HG03520 (cell line): ENCODE measurements at regions not wholly inside any gene's neighbourhood (a gene's known extent, or its start where the extent isn't known, plus 50 kb on each side); places are given as distances from the start of the nearest gene placed in this dataset.
"Not testable (repeated sequence)": the region's sequence is repeated elsewhere in the genome, so short reads cannot be mapped to it uniquely, and the experiment has no call there.

ENCODE experiments used
- ATAC-seq: cut with Tn5 transposase; IDR thresholded peaks from one replicate; pipeline ENCODE4 v1.9.1; 2021; ENCODE audit warnings: mild to moderate bottlenecking, moderate library complexity; ENCODE audit not compliant: unreplicated experiment

DNA sequence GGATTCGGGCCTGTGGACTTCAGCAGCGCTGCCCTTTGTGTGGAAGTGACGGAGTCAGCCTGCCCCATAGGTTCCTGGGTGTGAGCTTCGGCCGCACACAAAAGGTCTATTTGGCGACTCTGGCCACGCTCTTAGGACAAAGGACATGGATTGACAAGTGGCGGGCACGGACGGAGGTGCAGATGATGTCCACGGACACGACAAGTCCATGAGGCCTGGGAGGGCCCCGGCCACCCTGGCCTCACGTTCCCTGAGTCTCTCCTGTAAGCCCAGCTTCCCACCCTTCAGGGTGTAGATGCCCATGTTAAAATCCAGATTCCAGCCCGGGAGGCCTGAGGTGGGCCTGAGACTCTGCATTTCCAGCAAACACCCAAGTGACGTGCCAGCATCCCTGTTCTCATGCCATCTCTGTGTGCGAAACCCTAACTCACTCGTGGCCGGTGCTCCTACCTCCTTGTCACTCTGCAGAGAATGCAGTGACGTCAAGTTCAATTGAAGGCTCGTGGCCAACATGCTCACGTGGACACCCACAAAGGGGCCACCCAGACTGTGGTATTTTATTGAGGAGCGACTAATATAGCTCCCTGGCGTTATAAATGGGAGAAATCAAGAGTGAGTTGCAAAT lies 111.7 kb downstream of the RTP5 start:
- no peak for ATAC-seq

DNA sequence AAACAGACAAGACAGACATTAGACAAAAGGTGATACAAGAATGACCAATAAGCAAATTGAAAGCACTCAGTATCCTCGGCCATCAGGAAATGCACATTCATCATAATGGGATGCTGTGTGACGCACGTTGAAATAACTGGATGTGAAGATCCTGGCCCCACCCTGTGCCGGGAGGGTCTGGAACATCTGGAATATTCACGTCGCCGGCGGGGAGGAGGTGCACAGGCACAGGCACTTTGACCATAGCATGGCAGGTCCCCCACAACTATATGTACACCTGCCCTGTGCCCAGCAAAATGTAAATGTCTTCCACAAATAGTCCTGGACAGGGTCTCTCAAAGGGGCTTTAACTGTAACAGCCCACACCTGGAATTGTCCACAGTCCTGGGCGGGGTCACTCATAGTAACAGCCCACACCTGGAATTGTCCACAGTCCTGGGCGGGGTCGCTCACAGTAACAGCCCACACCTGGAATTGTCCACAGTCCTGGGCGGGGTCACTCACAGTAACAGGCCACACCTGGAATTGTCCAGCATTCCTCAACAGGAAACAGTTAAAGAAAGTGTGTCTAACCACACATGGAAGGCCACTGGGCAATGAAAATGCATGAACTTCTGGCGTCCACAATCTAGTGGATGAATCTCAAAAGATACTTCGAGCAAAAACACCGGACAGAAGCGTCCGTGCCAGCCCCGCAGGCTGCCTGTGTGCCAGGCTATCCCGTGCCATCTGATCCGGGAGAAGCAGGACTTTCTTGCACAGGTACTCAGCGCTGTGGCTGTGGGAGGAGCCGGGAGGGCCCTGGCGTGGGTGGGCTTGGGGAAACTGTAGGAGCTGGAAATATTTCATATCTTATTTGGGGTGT lies 113.4 kb downstream of the RTP5 start:
- no peak for ATAC-seq

DNA sequence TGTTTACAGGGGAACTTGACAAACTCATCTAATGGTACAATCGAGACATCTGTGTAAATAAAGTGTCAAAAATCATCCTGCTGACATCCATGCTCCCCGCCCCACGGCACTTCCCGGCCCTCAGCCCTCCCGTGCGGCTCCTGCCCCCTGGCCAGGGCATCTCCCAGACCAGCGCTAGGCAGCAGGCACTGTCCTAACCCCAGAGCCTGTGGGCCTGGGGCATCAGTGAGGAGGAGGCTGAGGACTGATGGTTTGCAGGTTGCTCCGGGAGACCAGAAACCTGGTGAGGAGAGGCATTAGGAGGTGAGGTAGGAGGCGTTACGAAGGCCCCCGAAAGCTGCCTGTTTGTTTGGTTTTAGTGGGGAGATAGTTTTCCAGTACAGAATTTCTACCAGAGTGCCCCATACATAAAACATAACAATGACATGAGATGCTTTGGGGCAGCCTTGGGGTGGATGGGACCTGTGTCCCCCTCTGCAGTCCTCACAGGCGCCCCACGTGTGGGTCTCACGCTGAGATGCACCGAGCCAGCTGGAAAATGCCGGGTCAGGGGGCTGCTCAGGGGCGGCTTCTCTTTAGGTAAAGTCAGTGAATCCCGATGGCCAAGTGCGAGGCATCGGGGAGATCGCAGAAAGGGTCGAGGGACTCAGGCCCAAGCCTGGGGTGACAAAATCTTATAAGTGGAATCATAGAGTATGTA lies 114.2 kb downstream of the RTP5 start:
- no peak for ATAC-seq

DNA sequence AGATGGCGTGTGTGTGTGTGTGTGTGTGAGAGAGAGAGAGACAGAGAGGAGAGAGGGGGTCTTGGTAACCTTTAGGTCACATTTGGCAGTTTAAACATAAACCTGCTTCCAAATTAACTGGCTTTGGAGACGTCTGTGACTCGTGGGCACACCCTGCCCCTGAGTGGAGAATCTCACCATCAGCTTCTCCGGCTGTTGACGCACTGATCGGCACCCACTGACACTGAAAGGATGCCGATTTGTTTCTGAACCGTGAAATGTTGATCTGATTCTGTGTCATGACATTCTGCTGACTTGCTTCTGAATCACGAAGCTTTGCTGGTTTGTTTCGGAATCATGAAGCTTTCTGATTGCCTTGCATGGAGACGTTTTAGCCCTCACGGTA lies 114.7 kb downstream of the RTP5 start:
- no peak for ATAC-seq

DNA sequence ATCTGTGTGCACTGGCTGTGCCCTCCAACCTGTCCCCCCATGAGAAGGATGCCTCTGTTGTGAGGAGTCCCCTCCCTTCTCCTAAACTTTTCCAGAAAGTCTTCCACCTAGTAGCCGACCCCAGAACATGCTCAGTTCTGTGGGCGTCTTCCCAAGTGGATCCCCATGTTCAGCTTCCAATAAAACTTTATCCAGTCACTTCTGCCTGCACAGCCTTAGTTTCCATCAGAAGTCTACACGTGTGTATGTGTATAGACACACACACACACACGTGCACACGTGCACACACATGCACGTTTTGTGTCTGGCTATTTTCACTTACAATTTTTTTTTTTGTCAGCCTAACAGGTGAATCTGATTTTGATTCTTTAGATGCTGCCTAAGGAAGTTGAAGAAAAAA lies 115.1 kb downstream of the RTP5 start:
- ATAC-seq: no peak

DNA sequence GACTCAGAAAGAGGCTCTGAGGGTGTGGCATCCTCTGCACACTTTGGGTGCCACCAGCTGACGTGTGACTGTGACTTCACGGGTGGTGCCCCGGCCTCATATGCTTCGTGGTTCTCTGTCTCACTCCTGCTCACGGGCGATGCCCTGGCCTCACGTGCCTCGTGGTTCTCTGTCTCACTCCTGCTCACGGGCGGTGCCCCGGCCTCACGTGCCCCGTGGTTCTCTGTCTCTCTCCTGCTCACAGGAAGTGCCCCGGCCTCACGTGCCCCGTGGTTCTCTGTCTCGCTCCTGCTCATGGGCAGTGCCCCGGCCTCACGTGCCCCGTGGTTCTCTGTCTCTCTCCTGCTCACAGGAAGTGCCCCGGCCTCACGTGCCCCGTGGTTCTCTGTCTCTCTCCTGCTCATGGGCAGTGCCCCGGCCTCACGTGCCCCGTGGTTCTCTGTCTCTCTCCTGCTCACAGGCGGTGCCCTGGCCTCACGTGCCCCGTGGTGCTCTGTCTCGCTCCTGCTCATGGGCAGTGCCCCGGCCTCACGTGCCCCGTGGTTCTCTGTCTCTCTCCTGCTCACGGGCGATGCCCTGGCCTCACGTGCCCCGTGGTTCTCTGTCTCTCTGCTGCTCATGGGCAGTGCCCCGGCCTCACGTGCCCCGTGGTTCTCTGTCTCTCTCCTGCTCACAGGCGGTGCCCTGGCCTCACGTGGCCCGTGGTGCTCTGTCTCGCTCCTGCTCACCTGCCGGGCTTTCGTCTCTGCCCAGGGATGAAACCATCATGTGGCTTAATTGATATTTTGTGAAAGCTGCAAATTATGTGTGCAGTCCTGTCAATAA lies 115.8 kb downstream of the RTP5 start:
- not testable (repeated sequence) for ATAC-seq

DNA sequence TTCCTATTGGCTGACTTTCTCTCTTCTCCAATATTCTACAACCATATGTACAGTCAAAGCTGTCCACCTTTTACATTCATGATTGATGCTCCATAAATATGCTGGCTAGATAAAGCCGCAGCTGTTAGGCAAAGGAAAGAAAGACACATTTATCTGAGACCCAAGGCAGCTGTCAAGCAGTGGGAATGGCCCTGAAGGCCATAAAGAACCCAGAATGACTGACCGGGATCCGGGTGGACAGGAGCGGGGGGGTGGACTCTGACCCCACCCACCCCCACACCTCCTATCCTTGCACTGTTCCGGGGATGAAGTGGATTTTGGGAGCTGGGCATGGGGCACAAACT lies 116.4 kb downstream of the RTP5 start:
- ATAC-seq: no peak

DNA sequence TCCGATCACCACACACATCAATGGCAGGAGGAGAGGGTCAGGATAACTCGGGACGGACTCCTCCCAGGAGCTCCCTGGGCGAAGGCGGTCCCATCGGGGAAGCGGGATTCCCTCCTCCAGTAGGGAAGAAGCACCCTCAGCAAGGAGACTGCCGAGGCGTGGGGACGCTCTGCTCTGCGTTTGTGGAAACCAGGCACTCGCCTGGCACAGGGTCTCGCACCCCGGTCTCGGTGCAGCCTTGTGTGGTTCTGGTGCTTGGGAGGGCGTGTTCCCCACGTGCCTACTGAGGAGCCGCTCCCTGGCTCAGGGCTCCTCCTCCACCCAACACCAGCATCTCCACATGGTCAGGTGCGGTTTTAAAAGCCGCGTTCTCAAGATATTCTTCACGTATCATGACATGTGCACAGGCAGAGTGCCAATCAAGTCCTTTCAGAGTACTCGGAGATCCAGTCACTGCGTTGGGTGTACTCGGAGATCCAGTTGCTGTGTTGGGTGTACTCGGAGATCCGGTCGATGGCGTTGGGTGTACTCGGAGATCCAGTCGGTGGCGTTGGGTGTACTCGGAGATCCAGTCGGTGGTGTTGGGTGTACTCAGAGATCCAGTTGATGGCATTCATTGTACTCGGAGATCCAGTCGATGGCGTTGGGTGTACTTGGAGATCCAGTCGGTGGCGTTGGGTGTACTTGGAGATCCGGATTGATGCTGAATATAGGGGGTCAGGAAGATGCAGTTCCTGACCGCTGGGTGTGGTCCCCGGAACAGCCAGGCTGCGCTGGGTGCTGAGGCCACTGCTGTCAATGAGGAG lies 117.5 kb downstream of the RTP5 start:
- ATAC-seq: no peak

DNA sequence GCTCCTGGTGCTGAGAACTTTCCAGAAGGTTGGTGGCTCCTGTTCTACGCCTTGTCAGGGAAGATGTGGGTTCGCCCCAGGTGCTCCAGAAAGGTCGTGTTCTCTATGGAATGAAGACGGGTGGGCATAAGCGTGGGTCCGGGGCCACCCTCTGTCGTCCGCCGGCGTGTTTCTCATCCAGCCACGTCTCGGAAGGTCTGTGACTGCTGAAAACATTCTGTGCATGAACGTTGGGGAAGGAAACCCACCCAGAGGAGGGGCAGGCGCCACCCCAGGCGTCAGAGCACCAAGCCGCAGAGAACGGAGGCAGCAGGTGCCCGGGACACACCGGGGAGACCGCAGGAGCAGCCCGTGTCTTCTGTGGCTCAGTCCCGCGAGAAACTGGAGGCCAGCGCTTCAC lies 118.2 kb downstream of the RTP5 start:
- no peak for ATAC-seq

DNA sequence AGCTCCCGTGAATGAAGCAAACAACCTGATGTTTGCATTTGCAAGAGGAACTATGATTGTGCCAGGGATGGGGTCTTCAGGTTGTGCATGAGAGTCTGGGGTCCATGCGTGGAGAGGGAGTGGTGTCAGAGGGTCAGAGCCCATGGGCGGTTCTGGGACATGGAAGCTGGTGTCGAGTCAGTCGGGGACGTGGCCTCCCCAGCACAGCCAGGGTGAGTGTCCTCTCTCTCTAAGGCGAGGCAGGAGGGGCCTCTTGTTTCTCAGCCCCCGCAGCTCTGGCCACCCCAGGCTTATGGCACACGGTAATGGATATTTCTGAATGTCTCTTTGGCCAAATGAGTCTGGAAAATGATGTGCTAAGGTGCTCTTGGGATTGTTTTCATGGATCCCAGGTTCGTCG lies 118.6 kb downstream of the RTP5 start:
- no peak for ATAC-seq

DNA sequence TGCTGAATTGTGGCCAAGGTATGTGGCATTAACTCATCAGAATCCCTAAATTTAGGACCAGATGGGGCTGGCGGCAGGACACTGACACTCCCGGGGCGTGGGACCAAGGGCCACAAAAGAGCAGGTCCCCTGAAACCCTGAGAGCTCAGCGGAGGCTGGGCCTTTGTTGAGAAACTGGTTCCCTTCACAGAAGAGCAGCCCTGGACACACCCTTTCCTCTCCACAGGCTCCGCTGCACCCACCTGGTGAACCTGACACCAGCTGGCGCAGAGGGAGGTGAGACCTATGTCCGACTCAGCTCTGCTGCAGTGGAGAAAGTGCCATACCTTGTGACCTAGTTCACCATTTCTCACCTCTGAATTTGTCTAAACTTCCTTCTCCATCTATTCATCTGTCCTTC lies 119.5 kb downstream of the RTP5 start:
- ATAC-seq: no peak

DNA sequence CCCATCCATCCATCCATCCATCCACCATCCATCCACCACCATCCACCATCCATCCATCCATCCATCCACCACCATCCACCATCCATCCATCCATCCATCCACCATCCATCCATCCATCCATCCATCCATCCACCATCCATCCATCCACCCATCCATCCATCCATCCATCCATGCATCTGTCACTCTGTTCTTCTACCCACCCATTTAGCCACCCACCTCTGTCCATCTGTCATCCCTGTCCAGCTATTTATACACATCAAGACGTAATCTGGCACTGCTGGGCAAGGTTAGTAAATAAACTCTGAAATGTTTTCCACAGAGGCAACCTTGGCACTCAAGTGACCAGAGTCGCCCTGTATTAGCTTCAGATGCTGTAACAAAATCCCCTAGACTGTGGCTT lies 120.9 kb downstream of the RTP5 start:
- no peak for ATAC-seq

DNA sequence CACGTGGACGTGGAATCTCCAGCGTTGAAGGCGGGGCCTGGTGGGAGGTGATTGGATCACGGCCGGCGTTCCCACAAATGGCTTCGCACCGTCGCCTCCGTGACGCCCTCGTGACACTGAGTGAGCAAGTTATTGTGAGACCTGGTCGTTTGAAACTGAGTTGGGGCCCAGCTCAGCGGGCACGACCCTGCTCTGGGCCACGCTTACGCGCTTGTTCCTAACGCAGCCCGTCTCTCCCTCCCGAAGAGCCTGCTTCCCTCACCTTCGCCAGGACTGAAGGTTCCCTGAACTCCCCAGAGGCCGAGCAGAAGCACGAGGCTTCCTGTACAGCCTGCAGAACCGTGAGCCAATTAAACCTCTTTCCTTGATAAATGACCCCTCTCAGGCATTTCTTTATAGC lies 121.8 kb downstream of the RTP5 start:
- ATAC-seq: no peak

DNA sequence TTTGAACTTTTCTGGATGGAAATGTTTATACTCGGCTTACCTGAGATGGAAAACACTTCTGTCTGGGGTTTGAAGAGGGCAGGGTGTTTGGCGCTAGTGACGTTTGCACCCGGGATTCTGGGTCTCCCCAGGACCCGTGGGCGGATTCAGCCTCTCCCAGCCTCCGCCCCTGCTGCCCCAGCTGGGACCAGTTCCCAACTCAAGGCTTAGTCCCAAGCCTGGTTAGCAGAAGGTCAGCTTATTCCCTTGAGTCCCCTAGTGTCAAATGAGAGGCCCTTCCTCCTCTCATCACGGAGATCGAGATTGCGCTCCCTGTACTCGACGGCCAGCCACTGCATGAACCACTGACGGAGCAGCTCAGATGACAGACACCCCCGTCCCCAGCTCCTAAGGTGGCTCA lies 123.2 kb downstream of the RTP5 start:
- no peak for ATAC-seq

DNA sequence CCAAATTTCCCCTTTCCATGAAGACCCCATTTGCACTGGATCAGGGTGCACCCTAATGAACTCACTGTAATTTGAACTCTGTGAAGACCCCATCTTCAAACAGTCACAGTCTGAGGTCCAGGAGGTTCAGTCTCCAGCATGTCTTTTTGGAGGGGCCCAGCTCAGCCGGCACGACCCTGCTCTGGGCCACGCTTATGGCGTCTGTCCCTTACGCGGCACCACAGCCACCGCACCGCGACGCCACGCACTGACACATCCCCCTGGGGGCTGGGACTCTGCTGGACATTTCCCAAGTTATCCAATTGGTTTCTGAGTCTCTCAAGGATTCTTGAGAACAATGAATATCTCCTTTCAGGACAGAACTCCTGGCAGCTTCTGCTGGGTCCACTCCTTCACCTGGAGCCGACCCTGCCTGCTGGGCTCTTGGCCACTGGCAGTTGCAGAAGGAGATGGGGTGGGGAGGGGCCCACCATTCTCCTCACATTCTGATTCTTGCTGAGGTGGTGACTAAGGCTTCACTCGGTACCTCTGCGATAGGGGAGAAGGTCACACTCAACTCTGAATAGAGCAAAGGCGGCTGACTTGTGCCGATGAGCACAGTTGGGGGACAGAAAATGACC lies 124.0 kb downstream of the RTP5 start:
- no peak for ATAC-seq

DNA sequence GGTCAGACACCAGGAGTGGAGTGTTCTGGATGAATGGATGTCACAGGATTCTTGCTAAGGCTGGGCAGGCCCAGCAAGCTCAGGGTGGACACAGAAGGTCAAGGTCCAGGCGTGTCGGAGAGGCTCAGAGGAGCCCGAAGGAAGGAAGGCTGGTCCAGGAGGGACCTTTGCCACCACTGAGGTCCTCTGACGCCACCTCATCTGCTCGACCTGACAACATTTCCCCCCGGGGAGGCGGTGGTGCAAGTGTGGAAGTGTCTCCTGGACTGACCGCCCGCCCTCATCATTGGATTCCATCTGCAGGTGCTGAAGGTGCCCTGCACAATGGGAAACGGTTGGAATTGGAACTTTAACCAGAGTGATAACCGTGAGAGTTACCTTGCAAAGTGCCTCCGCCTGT lies 124.6 kb downstream of the RTP5 start:
- no peak for ATAC-seq

DNA sequence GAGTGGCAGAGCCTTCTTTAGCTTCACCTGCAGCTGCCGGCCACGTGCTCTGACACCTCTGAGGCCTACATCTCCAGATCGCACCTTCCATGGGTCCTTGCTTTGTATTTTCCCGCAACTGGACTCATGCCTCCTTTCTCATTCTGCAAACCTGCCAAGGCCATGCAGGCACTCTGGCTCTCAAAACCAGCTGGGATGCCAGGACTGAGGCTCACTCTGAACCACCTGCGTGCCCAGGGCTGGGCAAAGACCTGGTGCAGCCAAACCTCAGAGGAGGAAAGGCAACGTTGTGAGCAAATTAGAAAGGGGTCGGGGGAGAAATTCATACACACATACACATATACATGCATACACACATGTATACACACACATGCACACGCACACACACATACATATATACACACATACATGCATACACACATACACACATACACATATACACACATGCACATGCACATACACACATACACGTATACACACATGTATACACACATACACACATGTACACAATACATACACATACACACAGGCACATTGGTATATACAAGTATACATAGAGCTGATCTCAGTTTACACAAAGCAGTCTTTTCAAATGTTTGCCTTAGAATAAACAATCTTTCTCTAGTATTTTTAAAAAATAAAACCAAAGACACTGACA lies 125.2 kb downstream of the RTP5 start:
- no peak for ATAC-seq

DNA sequence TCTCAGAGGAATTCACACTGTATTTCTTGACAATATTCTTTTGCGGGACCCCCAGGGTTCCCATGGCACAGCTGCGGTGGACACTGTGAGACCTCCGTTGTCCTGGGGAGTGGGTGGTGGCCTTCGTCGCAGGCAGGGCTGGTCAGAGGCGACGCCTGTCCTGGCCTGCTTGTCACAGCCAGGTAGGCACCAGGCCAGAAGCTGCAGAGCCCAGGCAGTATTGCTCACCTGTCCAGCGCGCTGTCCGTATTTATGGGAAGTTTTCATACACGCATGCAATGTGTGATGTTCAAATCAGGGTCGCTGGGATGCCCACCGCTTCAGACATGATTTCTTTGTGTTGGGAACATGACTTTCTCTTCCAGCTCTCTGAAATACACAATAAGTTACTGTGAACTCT lies 126.6 kb downstream of the RTP5 start:
- no peak for ATAC-seq

DNA sequence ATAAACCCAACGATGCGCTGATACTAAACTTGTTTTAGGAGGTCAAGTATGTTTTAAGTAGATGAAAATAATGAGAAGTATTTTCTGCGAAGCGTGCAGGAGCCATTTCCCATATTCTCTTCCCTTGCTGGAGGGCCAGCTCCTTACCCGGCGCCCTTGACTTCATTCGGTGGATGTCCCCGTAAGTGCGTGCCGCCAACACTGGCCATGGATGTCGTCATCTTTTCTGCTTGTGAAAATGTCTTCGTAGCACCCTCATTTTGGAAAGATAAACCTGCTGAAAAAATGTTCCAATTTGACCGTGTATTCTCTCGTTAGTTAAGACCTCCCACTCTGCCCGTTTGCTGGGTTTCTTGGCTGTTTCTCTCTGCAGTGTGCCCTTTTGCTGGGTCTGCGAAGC lies 127.5 kb downstream of the RTP5 start:
- no peak for ATAC-seq

DNA sequence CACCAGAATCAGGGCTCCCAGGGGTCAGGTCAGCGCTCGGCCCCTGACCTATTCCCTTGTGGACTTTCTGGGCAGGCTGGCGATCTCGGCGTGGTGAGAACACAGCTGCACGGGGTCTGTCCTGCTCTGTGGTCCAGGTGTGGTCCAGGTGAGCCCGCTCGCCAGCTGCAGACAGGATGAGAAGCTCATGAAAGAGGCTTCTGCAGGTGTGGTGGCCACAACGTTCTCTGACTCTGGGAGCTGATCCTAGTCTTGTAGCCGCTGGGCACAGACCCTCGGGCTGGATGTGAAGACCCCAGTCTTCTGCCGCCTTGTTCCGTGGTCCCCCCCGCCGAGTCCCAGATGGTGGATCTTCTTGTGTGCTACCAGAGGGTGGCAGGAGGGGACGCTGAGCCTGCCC lies 129.7 kb downstream of the RTP5 start:
- no peak for ATAC-seq
